GM12878 (cell line): ENCODE measurements at regions not wholly inside any gene's neighbourhood (a gene's known extent, or its start where the extent isn't known, plus 50 kb on each side); places are given as distances from the start of the nearest gene placed in this dataset.

Source experiments
- E4F1 ChIP-seq: fragments of 450-650 bp; IDR thresholded peaks from 2 replicates; pipeline ENCODE4 v1.6.1; 2018; ENCODE audit warnings: borderline replicate concordance, mild to moderate bottlenecking; ENCODE audit not compliant: partially characterized antibody
- IKZF1 ChIP-seq: fragments of 450-650 bp; conservative IDR thresholded peaks from 2 replicates; pipeline ENCODE4 v1.6.1; 2017; ENCODE audit warnings: antibody characterized with exemption, mild to moderate bottlenecking
- IKZF2 ChIP-seq, 2 experiments: fragments of 450-650 bp; IDR thresholded peaks; 2 replicates each; pipeline ENCODE4 v1.6.1; 2017; ENCODE audit warnings: mild to moderate bottlenecking in 2 of 2, moderate library complexity in 2 of 2
- MXI1 ChIP-seq: fragments of 150-350 bp; IDR thresholded peaks from 2 replicates; pipeline ENCODE4 v1.6.1; 2011; ENCODE audit warnings: low read depth, mild to moderate bottlenecking, inconsistent platforms, low read length, improper control_type of control experiment
- NR2C1 ChIP-seq: fragments of 450-650 bp; IDR thresholded peaks from 2 replicates; pipeline ENCODE4 v1.6.1; 2017; ENCODE audit warnings: antibody characterized with exemption, mild to moderate bottlenecking, moderate library complexity
- NRF1 ChIP-seq: conservative IDR thresholded peaks from 2 replicates; pipeline ENCODE4 v1.6.1; 2011; ENCODE audit warnings: mild to moderate bottlenecking, low read depth, low read length, improper control_type of control experiment
- PAX8 ChIP-seq: fragments of 450-650 bp; IDR thresholded peaks from 2 replicates; pipeline ENCODE4 v1.6.1; 2017; ENCODE audit warnings: mild to moderate bottlenecking, moderate library complexity
- POLR2AphosphoS2 ChIP-seq: IDR thresholded peaks from 2 replicates; pipeline ENCODE4 v1.6.1; 2011; ENCODE audit warnings: low read depth, mild to moderate bottlenecking, low read length, improper control_type of control experiment, moderate library complexity
- TBL1XR1 ChIP-seq: IDR thresholded peaks from 2 replicates; pipeline ENCODE4 v1.6.1; 2012; ENCODE audit warnings: low read depth, low read length, improper control_type of control experiment
- YBX1 ChIP-seq: fragments of 450-650 bp; IDR thresholded peaks from 2 replicates; pipeline ENCODE4 v1.6.1; 2016; ENCODE audit warnings: antibody characterized with exemption
- ZBTB4 ChIP-seq: fragments of 450-650 bp; formaldehyde crosslinking; IDR thresholded peaks from 2 replicates; pipeline ENCODE4 v1.4.0; 2022; ENCODE audit warnings: mild to moderate bottlenecking, moderate library complexity
- TF ChIP-seq, protein P1 (sequence below): IDR thresholded peaks from 2 replicates; pipeline ENCODE4 v1.6.1; 2011; ENCODE audit warnings: mild to moderate bottlenecking, low read depth, low read length, moderate library complexity; ENCODE audit not compliant: insufficient replicate concordance

GRCh38 chr6:130622142-130622541 is 205.1 kb upstream of the SMLR1 start (continued):
- no peak for TF ChIP-seq MXI1
- no peak for TF ChIP-seq TBL1XR1
- TF ChIP-seq NRF1: no peak
- peak; percentile 34 to 41; a peak in 1 of 4 replicates for TF ChIP-seq IKZF2 (IDR thresholded peaks at IDR 0.05)
- no peak for TF ChIP-seq YBX1
- TF ChIP-seq IKZF1: no peak
- no peak for TF ChIP-seq E4F1
- TF ChIP-seq, protein P1, sequence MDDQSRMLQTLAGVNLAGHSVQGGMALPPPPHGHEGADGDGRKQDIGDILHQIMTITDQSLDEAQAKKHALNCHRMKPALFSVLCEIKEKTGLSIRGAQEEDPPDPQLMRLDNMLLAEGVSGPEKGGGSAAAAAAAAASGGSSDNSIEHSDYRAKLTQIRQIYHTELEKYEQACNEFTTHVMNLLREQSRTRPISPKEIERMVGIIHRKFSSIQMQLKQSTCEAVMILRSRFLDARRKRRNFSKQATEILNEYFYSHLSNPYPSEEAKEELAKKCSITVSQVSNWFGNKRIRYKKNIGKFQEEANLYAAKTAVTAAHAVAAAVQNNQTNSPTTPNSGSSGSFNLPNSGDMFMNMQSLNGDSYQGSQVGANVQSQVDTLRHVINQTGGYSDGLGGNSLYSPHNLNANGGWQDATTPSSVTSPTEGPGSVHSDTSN: no peak
- TF ChIP-seq POLR2AphosphoS2: no peak
- no peak for TF ChIP-seq NR2C1
- TF ChIP-seq PAX8: no peak
- no peak for TF ChIP-seq ZBTB4 (CRISPR knock-in tag)
